Endodermal cell (in vitro differentiated cells): ENCODE measurements at regions not wholly inside any gene's neighbourhood (a gene's known extent, or its start where the extent isn't known, plus 50 kb on each side); places are given as distances from the start of the nearest gene placed in this dataset.

Source experiments
- DNase-seq: peaks from one replicate; pipeline ENCODE4 v3.0.0-alpha.2; 2017
- H3K27ac ChIP-seq: 2 replicates; pipeline ENCODE4 v1.5.1; 2013; ENCODE audit warnings: mild to moderate bottlenecking, low read depth, low read length, moderate library complexity
- H3K27me3 ChIP-seq: 2 replicates; pipeline ENCODE4 v1.6.1; 2013; ENCODE audit warnings: mild to moderate bottlenecking, low read length, moderate library complexity; ENCODE audit not compliant: insufficient read depth, control insufficient read depth, poor library complexity, severe bottlenecking
- H3K36me3 ChIP-seq: 2 replicates; pipeline ENCODE4 v1.7.0; 2013; ENCODE audit warnings: mild to moderate bottlenecking, low read length, moderate library complexity; ENCODE audit not compliant: control insufficient read depth, insufficient read depth
- H3K4me1 ChIP-seq: one replicate; pipeline ENCODE4 v1.7.0; 2013; ENCODE audit warnings: low read length; ENCODE audit not compliant: control insufficient read depth, insufficient read depth
- H3K4me3 ChIP-seq: 2 replicates; pipeline ENCODE4 v1.5.1; 2013; ENCODE audit warnings: mild to moderate bottlenecking, low read length, moderate library complexity
- H3K9ac ChIP-seq: 2 replicates; pipeline ENCODE4 v1.6.1; 2013; ENCODE audit warnings: mild to moderate bottlenecking, low read length, moderate library complexity; ENCODE audit not compliant: poor library complexity, severe bottlenecking; ENCODE audit errors: extremely low read depth
- H3K9me3 ChIP-seq: 2 replicates; pipeline ENCODE4 v1.6.1; 2013; ENCODE audit warnings: mild to moderate bottlenecking, low read length, moderate library complexity; ENCODE audit not compliant: control insufficient read depth
- H3K27ac Mint-ChIP-seq: 2 replicates; pipeline ENCODE4 v1.8.0; 2020; ENCODE audit warnings: mixed read lengths
- H3K27me3 Mint-ChIP-seq: 2 replicates; pipeline ENCODE4 v1.8.0; 2021; ENCODE audit warnings: mild to moderate bottlenecking, mixed read lengths; ENCODE audit not compliant: insufficient read depth
- H3K36me3 Mint-ChIP-seq: 2 replicates; pipeline ENCODE4 v1.8.0; 2020; ENCODE audit warnings: low read depth, mixed read lengths
- H3K4me1 Mint-ChIP-seq: 2 replicates; pipeline ENCODE4 v1.8.0; 2020; ENCODE audit warnings: mixed read lengths
- H3K4me3 Mint-ChIP-seq: 2 replicates; pipeline ENCODE4 v1.8.0; 2020; ENCODE audit warnings: mild to moderate bottlenecking, moderate library complexity, mixed read lengths
- H3K9me3 Mint-ChIP-seq: 2 replicates; pipeline ENCODE4 v1.8.0; 2020; ENCODE audit warnings: mild to moderate bottlenecking, mixed read lengths
- CTCF ChIP-seq: fragments of 200-600 bp; sonication (generic); conservative IDR thresholded peaks from 2 replicates; pipeline ENCODE4 v1.5.0; 2021; ENCODE audit warnings: antibody characterized with exemption, mild to moderate bottlenecking
- WGBS, 2 experiments: methylation state at CpG; one replicate each; pipeline versions ENCODE4 v1.1.5 to v1.1.7; 2013; ENCODE audit warnings: missing lambda C conversion rate in 2 of 2, mixed read lengths in 1 of 2; ENCODE audit not compliant: insufficient coverage in 1 of 2, insufficient read length in 1 of 2; 5-methylcytosine and 5-hydroxymethylcytosine counted together

- H3K27ac ChIP-seq: no peak overlapping the region
- Mint-ChIP-seq H3K4me3 (no peak overlapping the region), H3K27ac (no peak overlapping the region), H3K27me3 (no peaks in the 10 kb centered on the region), H3K9me3 (peaks cover 8% of the 10 kb centered on the region), H3K4me1 (no peaks in the 10 kb centered on the region), H3K36me3 (no peaks in the 10 kb centered on the region)
- H3K36me3 ChIP-seq: no peaks in the 10 kb centered on the region
- no peaks in the 10 kb centered on the region for H3K9me3 ChIP-seq
- no peak for DNase-seq
- H3K27me3 ChIP-seq: no peaks in the 10 kb centered on the region
- H3K4me3 ChIP-seq: no peak overlapping the region
- no peaks in the 10 kb centered on the region for H3K4me1 ChIP-seq
- no peak overlapping the region for H3K9ac ChIP-seq
- TF ChIP-seq CTCF: no peak
- 80 to 100% methylated on average over 1 to 4 of the region's 4 CpGs for WGBS, 2 experiments
Measured at GRCh38 chr10:43949351-43949750, 300.7 kb upstream of the ZNF32 start.

- Mint-ChIP-seq H3K36me3 (no peaks in the 10 kb centered on the region), H3K9me3 (peaks cover 3% of the 10 kb centered on the region), H3K27ac (no peak overlapping the region), H3K4me3 (no peak overlapping the region), H3K4me1 (no peaks in the 10 kb centered on the region), H3K27me3 (no peaks in the 10 kb centered on the region)
- Histone ChIP-seq H3K4me3 (no peak overlapping the region), H3K4me1 (no peaks in the 10 kb centered on the region), H3K9ac (no peak overlapping the region), H3K27ac (no peak overlapping the region), H3K36me3 (no peaks in the 10 kb centered on the region), H3K27me3 (no peaks in the 10 kb centered on the region), H3K9me3 (no peaks in the 10 kb centered on the region)
- no peak for DNase-seq
- no peak for TF ChIP-seq CTCF
- 89% methylated on average over 3 to 9 of the region's 10 CpGs for WGBS, 2 experiments
Measured at GRCh38 chr10:43946445-43946844, 297.8 kb upstream of the ZNF32 start.

GRCh38 chr10:43945908-43946307 is 297.2 kb upstream of the ZNF32 start:
- Histone ChIP-seq H3K27ac (no peak overlapping the region), H3K36me3 (no peaks in the 10 kb centered on the region), H3K27me3 (no peaks in the 10 kb centered on the region), H3K4me1 (no peaks in the 10 kb centered on the region), H3K4me3 (no peak overlapping the region), H3K9me3 (no peaks in the 10 kb centered on the region), H3K9ac (no peak overlapping the region)
- H3K4me3 Mint-ChIP-seq: no peak overlapping the region
- WGBS, 2 experiments: 90% methylated on average over 3 to 4 of the region's 4 CpGs
- H3K27me3 Mint-ChIP-seq: no peaks in the 10 kb centered on the region
- TF ChIP-seq CTCF: no peak
- peaks cover 3% of the 10 kb centered on the region for H3K9me3 Mint-ChIP-seq
- H3K4me1 Mint-ChIP-seq: no peaks in the 10 kb centered on the region
- H3K27ac Mint-ChIP-seq: no peak overlapping the region
- H3K36me3 Mint-ChIP-seq: no peaks in the 10 kb centered on the region
- no peak for DNase-seq
